Caco-2 (cell line): ENCODE measurements at regions not wholly inside any gene's neighbourhood (a gene's known extent, or its start where the extent isn't known, plus 50 kb on each side); places are given as distances from the start of the nearest gene placed in this dataset.

Experiments
- BruUV-seq: library from RNA; stranded (reverse); fragments of 400-500 nt; replicated peaks from 2 replicates; lab custom pipeline; 2021; lab: Mats Ljungman, UMichigan
- CTCF ChIA-PET: fragments of 300-600 bp; sonication (Branson Sonifier 250); formaldehyde crosslinking; loops from one replicate; lab custom pipeline; 2022; ENCODE audit warnings: antibody characterized with exemption; lab: Charles Lee
- POLR2A ChIA-PET: fragments of 300-600 bp; sonication (Branson Sonifier 250); formaldehyde crosslinking; loops from one replicate; lab custom pipeline; 2022; ENCODE audit warnings: antibody characterized with exemption; lab: Charles Lee
- DNase-seq, 2 experiments: peaks; one replicate each; pipeline versions ENCODE4 v3.0.0 to v3.0.0-alpha.2; 2020 to 2022
- H3K27me3 ChIP-seq: replicated peaks from 2 replicates; pipeline ENCODE4 v1.6.0; 2011; ENCODE audit warnings: low read length; ENCODE audit not compliant: control insufficient read depth, insufficient read depth
- H3K36me3 ChIP-seq: 2 replicates; pipeline ENCODE4 v1.5.1; 2011; ENCODE audit warnings: low read length; ENCODE audit not compliant: control insufficient read depth, insufficient read depth
- H3K4me1 ChIP-seq: fragments of 250-450 bp; sonication (Bioruptor Pico); 2 replicates; pipeline ENCODE4 v1.5.1; 2020; ENCODE audit warnings: mild to moderate bottlenecking
- H3K4me3 ChIP-seq: 2 replicates; pipeline ENCODE4 v1.5.1; 2011; ENCODE audit warnings: low read depth, mild to moderate bottlenecking, control low read depth, low read length
- H3K9me3 ChIP-seq: fragments of 250-450 bp; sonication (Bioruptor Pico); 2 replicates; pipeline ENCODE4 v1.5.1; 2020; ENCODE audit warnings: mild to moderate bottlenecking, moderate library complexity
- H3K27ac Mint-ChIP-seq: one replicate; pipeline ENCODE4 v1.8.0; 2022; ENCODE audit warnings: mixed read lengths; ENCODE audit not compliant: unreplicated experiment
- H3K27me3 Mint-ChIP-seq: one replicate; pipeline ENCODE4 v1.8.0; 2022; ENCODE audit warnings: mixed read lengths; ENCODE audit not compliant: insufficient read depth, unreplicated experiment
- H3K36me3 Mint-ChIP-seq: one replicate; pipeline ENCODE4 v1.8.0; 2022; ENCODE audit warnings: mild to moderate bottlenecking, mixed read lengths; ENCODE audit not compliant: insufficient read depth, unreplicated experiment
- H3K4me1 Mint-ChIP-seq: one replicate; pipeline ENCODE4 v1.8.0; 2022; ENCODE audit warnings: low read depth, mixed read lengths; ENCODE audit not compliant: unreplicated experiment
- H3K4me3 Mint-ChIP-seq: one replicate; pipeline ENCODE4 v1.8.0; 2022; ENCODE audit warnings: mild to moderate bottlenecking, moderate library complexity, mixed read lengths; ENCODE audit not compliant: unreplicated experiment
- H3K9me3 Mint-ChIP-seq: one replicate; pipeline ENCODE4 v1.8.0; 2022; ENCODE audit warnings: mixed read lengths; ENCODE audit not compliant: unreplicated experiment
- intact Hi-C: fragments of 100-400 bp; cut with micrococcal nuclease; formaldehyde crosslinking; loops from one replicate; pipeline ENCODE4 v1.10.0; 2022; ENCODE audit not compliant: unreplicated experiment
- TF ChIP-seq, protein P1 (sequence below), 2 experiments: fragments of 200-600 bp in 1 of 2; IDR thresholded peaks; 1 replicate in 1 of 2; 2 replicates in 1 of 2; pipeline versions ENCODE4 v1.5.1 to v1.8.0; 2011 to 2022; ENCODE audit warnings: antibody characterized with exemption in 1 of 2, control low read depth in 1 of 2, inconsistent platforms in 1 of 2, low read depth in 1 of 2, low read length in 1 of 2, mild to moderate bottlenecking in 1 of 2, moderate library complexity in 1 of 2; ENCODE audit not compliant: insufficient read depth in 1 of 2, severe bottlenecking in 1 of 2, unreplicated experiment in 1 of 2

DNA sequence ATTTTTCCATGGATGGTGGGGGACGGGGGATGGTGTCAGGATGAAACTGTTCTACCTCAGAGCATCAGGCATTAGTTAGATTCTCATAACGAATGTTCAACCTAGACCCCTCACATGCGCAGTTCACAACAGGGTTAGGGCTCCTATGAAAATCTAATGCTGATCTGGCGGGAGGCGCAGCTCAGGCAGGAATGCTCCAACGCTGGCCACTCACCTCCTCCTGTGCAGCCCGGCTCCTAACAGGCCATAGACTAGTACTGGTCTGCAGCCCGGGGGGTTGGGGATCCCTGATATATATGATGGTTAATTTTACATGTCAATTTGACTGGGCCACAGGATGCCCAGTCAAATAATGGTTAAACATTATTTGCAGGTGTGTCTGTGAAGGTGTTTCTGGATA is 199.0 kb upstream of the NR4A3 start:
- Mint-ChIP-seq H3K4me1 (no peaks in the 10 kb centered on the region), H3K4me3 (no peak overlapping the region)

DNA sequence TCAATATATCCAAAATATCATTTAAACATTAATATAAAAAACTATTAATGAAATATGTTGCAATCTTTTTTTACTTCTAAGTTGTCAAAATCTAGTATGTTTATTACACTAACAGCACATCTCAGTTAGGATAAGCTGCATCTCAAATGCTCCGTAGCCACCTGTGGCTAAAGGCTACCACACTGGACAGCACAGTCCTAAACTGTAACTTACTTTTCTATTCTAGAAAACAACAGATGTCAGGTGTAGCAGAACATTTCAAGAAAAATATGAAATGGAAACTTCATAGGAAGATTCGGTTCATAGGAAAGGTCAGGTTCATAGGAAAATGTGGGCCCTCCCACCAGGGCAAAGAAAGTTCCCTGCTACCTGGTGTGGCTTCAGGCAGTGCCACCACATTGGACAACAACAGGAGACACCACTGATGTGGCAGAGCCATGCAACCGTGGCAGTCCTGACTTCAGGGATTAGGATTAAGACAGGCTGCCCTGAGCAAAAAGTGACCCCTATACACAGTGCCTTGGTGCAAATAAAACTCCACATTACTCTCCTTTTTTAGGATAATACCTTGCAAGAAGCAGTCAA is 197.8 kb upstream of the NR4A3 start:
- Mint-ChIP-seq H3K27me3 (peaks cover 2% of the 10 kb centered on the region), H3K27ac (no peak overlapping the region), H3K4me3 (no peak overlapping the region), H3K9me3 (no peaks in the 10 kb centered on the region), H3K36me3 (no peaks in the 10 kb centered on the region), H3K4me1 (no peaks in the 10 kb centered on the region)
- intact Hi-C loops = loop anchor here (10.0 kb wide), 1 partner anchor 61 kb away; no protein-coding TSS in a partner anchor
- Histone ChIP-seq H3K4me1 (no peaks in the 10 kb centered on the region), H3K27me3 (no peaks in the 10 kb centered on the region), H3K36me3 (no peaks in the 10 kb centered on the region), H3K4me3 (no peak overlapping the region), H3K9me3 (no peaks in the 10 kb centered on the region)
- ChIA-PET CTCF (no interaction called here), POLR2A (no interaction called here)
- TF ChIP-seq, protein P1, sequence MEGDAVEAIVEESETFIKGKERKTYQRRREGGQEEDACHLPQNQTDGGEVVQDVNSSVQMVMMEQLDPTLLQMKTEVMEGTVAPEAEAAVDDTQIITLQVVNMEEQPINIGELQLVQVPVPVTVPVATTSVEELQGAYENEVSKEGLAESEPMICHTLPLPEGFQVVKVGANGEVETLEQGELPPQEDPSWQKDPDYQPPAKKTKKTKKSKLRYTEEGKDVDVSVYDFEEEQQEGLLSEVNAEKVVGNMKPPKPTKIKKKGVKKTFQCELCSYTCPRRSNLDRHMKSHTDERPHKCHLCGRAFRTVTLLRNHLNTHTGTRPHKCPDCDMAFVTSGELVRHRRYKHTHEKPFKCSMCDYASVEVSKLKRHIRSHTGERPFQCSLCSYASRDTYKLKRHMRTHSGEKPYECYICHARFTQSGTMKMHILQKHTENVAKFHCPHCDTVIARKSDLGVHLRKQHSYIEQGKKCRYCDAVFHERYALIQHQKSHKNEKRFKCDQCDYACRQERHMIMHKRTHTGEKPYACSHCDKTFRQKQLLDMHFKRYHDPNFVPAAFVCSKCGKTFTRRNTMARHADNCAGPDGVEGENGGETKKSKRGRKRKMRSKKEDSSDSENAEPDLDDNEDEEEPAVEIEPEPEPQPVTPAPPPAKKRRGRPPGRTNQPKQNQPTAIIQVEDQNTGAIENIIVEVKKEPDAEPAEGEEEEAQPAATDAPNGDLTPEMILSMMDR (IDR thresholded peaks at IDR 0.05; ENCODE audit: insufficient read depth in 1 of 2, low read depth in 1 of 2, low read length in 1 of 2, severe bottlenecking in 1 of 2, unreplicated experiment in 1 of 2) = no peak
- no peak for DNase-seq
- no TSS peak for BruUV-seq

More for the DNA sequence above, 199.0 kb upstream of the NR4A3 start:
- Histone ChIP-seq H3K4me1 (no peaks in the 10 kb centered on the region), H3K27me3 (no peaks in the 10 kb centered on the region), H3K36me3 (no peaks in the 10 kb centered on the region), H3K9me3 (no peaks in the 10 kb centered on the region), H3K4me3 (no peak overlapping the region)
- CTCF ChIA-PET = no interaction called here
- peaks cover 2% of the 10 kb centered on the region for H3K27me3 Mint-ChIP-seq
- no peaks in the 10 kb centered on the region for H3K9me3 Mint-ChIP-seq
- H3K36me3 Mint-ChIP-seq = no peaks in the 10 kb centered on the region
- no TSS peak for BruUV-seq
- POLR2A ChIA-PET = no interaction called here
- TF ChIP-seq, protein P1 (IDR thresholded peaks at IDR 0.05; ENCODE audit: insufficient read depth in 1 of 2, low read depth in 1 of 2, low read length in 1 of 2, severe bottlenecking in 1 of 2, unreplicated experiment in 1 of 2) = no peak
- no peak for DNase-seq
- intact Hi-C loops = loop anchor here (10.0 kb wide), 1 partner anchor 62 kb away; no protein-coding TSS in a partner anchor
- no peak overlapping the region for H3K27ac Mint-ChIP-seq

DNA sequence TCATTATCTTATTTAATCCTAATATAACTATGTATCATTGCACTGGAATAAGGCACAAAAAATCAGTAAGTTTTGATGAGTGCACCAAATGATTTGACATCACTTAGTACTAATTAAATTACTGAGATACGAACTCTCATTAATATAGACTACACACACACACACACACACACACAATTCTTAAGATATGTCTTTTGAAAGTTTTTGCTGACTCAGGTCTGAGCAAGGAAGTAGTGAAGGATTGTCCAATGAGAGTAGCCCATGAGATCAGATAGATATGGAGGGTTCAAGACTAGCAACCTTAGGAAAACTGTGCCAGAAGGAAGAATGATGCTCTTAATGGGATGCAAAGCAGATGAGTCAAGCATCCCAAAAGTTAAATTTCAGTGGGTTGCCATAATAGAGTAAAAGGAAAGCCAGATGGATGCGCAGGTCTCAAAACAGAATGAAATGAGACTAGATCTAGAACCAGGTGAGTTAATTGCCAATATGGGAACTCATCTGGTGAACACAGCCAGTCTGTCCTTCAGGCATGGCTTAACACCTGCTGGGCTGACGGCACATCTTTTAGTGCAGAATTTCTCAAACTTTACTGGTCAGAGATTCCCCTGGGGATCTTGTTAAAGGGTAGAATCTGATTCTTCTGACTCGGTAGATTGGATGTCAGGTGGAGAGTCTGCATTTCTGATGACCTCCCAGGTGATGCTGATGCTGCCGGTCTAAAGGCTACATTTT is 197.0 kb upstream of the NR4A3 start:
- H3K9me3 ChIP-seq = no peaks in the 10 kb centered on the region
- no peak overlapping the region for H3K4me3 ChIP-seq
- H3K27me3 Mint-ChIP-seq = peaks cover 2% of the 10 kb centered on the region
- CTCF ChIA-PET = no interaction called here
- DNase-seq = no peak
- no peaks in the 10 kb centered on the region for H3K9me3 Mint-ChIP-seq
- H3K27ac Mint-ChIP-seq = no peak overlapping the region
- no peaks in the 10 kb centered on the region for H3K36me3 Mint-ChIP-seq
- H3K27me3 ChIP-seq = no peaks in the 10 kb centered on the region
- no peak overlapping the region for H3K4me3 Mint-ChIP-seq
- H3K4me1 Mint-ChIP-seq = no peaks in the 10 kb centered on the region
- TF ChIP-seq, protein P1 (IDR thresholded peaks at IDR 0.05; ENCODE audit: insufficient read depth in 1 of 2, low read depth in 1 of 2, low read length in 1 of 2, severe bottlenecking in 1 of 2, unreplicated experiment in 1 of 2) = no peak
- no peaks in the 10 kb centered on the region for H3K4me1 ChIP-seq
- no peaks in the 10 kb centered on the region for H3K36me3 ChIP-seq
- intact Hi-C loops = loop anchor here (10.0 kb wide), 1 partner anchor 60 kb away; no protein-coding TSS in a partner anchor
- no TSS peak for BruUV-seq
- POLR2A ChIA-PET = no interaction called here
